Panc1 (cell line): ENCODE measurements at regions not wholly inside any gene's neighbourhood (a gene's known extent, or its start where the extent isn't known, plus 50 kb on each side); places are given as distances from the start of the nearest gene placed in this dataset.

Experiments
- ATAC-seq: fragments of 200-7000 bp; cut with Tn5 transposase; 2 replicates; pipeline ENCODE4 v1.9.1; 2020; ENCODE audit warnings: mild to moderate bottlenecking, moderate library complexity
- BruUV-seq: library from RNA; stranded (reverse); fragments of 400-500 nt; replicated peaks from 2 replicates; lab custom pipeline; 2021; lab: Mats Ljungman, UMichigan
- CTCF ChIA-PET: fragments of 300-600 bp; sonication (Branson Sonifier 250); formaldehyde crosslinking; loops from one replicate; lab custom pipeline; 2022; ENCODE audit warnings: antibody characterized with exemption; lab: Charles Lee
- POLR2A ChIA-PET: fragments of 300-600 bp; sonication (Branson Sonifier 250); formaldehyde crosslinking; loops from one replicate; lab custom pipeline; 2022; ENCODE audit warnings: antibody characterized with exemption; lab: Charles Lee
- DNase-seq: peaks from one replicate; pipeline ENCODE4 v3.0.0-alpha.2; 2010; ENCODE audit warnings: low read depth, low spot score
- H3K27ac ChIP-seq: 2 replicates; pipeline ENCODE4 v1.5.1; 2011; ENCODE audit warnings: mild to moderate bottlenecking, low read length, inconsistent platforms
- H3K27me3 ChIP-seq: fragments of 200-500 bp; sonication (Bioruptor generic); 2 replicates; pipeline ENCODE4 v1.6.0; 2014; ENCODE audit warnings: low read length, inconsistent platforms; ENCODE audit not compliant: control insufficient read depth, insufficient read depth
- H3K36me3 ChIP-seq: fragments of 200-500 bp; sonication (Bioruptor generic); 2 replicates; pipeline ENCODE4 v1.5.1; 2014; ENCODE audit warnings: inconsistent platforms, mild to moderate bottlenecking, low read length, moderate library complexity; ENCODE audit not compliant: control insufficient read depth, insufficient read depth
- H3K4me1 ChIP-seq: 2 replicates; pipeline ENCODE4 v1.5.1; 2011; ENCODE audit warnings: inconsistent platforms, mild to moderate bottlenecking, low read length, moderate library complexity; ENCODE audit not compliant: control insufficient read depth, insufficient read depth
- H3K4me3 ChIP-seq, 2 experiments: 2 replicates each; pipeline ENCODE4 v1.5.1; 2011 to 2012; ENCODE audit warnings: low read depth in 2 of 2, low read length in 2 of 2, mild to moderate bottlenecking in 2 of 2, inconsistent platforms in 1 of 2, moderate library complexity in 1 of 2
- H3K9me3 ChIP-seq: fragments of 200-500 bp; sonication (Bioruptor generic); 2 replicates; pipeline ENCODE4 v1.5.1; 2014; ENCODE audit warnings: low read depth, mild to moderate bottlenecking, inconsistent platforms, low read length, moderate library complexity; ENCODE audit not compliant: control insufficient read depth, insufficient read depth
- POLR2AphosphoS5 ChIP-seq: IDR thresholded peaks from 2 replicates; pipeline ENCODE4 v1.6.1; 2012; ENCODE audit warnings: mild to moderate bottlenecking, low read depth, low read length, moderate library complexity
- SIN3A ChIP-seq: IDR thresholded peaks from 2 replicates; pipeline ENCODE4 v1.6.1; 2012; ENCODE audit warnings: low read depth, mild to moderate bottlenecking, low read length, moderate library complexity, borderline replicate concordance; ENCODE audit not compliant: insufficient read depth
- TCF7L2 ChIP-seq: IDR thresholded peaks from 2 replicates; pipeline ENCODE4 v1.6.1; 2011; ENCODE audit warnings: mild to moderate bottlenecking, low read depth, low read length, inconsistent platforms
- in situ Hi-C: cut with HindIII; loops from 2 replicates; pipeline ENCODE4 v1.10.0; 2016; ENCODE audit warnings: low sequenced_read_pairs, low pct_unique_long_range_greater_than_20kb
- intact Hi-C: fragments of 100-400 bp; cut with micrococcal nuclease; formaldehyde crosslinking; loops from one replicate; pipeline ENCODE4 v1.10.0; 2022; ENCODE audit not compliant: unreplicated experiment
- TF ChIP-seq, protein P1 (sequence below): fragments of 450-650 bp; IDR thresholded peaks from 2 replicates; pipeline ENCODE4 v1.5.1; 2017; ENCODE audit warnings: mild to moderate bottlenecking
- TF ChIP-seq, protein P2 (sequence below), 2 experiments: IDR thresholded peaks; 2 replicates each; pipeline ENCODE4 v1.6.1; 2011 to 2012; ENCODE audit warnings: low read depth in 2 of 2, control low read depth in 1 of 2, low read length in 1 of 2, mild to moderate bottlenecking in 1 of 2, moderate library complexity in 1 of 2; ENCODE audit not compliant: insufficient read depth in 1 of 2

GRCh38 chr20:16975682-16976081 lies 227.5 kb downstream of the OTOR start:
- TF ChIP-seq, protein P1, sequence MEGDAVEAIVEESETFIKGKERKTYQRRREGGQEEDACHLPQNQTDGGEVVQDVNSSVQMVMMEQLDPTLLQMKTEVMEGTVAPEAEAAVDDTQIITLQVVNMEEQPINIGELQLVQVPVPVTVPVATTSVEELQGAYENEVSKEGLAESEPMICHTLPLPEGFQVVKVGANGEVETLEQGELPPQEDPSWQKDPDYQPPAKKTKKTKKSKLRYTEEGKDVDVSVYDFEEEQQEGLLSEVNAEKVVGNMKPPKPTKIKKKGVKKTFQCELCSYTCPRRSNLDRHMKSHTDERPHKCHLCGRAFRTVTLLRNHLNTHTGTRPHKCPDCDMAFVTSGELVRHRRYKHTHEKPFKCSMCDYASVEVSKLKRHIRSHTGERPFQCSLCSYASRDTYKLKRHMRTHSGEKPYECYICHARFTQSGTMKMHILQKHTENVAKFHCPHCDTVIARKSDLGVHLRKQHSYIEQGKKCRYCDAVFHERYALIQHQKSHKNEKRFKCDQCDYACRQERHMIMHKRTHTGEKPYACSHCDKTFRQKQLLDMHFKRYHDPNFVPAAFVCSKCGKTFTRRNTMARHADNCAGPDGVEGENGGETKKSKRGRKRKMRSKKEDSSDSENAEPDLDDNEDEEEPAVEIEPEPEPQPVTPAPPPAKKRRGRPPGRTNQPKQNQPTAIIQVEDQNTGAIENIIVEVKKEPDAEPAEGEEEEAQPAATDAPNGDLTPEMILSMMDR, result no peak
- TF ChIP-seq TCF7L2 (no peak), SIN3A (no peak), POLR2AphosphoS5 (no peak)
- TF ChIP-seq, protein P2, sequence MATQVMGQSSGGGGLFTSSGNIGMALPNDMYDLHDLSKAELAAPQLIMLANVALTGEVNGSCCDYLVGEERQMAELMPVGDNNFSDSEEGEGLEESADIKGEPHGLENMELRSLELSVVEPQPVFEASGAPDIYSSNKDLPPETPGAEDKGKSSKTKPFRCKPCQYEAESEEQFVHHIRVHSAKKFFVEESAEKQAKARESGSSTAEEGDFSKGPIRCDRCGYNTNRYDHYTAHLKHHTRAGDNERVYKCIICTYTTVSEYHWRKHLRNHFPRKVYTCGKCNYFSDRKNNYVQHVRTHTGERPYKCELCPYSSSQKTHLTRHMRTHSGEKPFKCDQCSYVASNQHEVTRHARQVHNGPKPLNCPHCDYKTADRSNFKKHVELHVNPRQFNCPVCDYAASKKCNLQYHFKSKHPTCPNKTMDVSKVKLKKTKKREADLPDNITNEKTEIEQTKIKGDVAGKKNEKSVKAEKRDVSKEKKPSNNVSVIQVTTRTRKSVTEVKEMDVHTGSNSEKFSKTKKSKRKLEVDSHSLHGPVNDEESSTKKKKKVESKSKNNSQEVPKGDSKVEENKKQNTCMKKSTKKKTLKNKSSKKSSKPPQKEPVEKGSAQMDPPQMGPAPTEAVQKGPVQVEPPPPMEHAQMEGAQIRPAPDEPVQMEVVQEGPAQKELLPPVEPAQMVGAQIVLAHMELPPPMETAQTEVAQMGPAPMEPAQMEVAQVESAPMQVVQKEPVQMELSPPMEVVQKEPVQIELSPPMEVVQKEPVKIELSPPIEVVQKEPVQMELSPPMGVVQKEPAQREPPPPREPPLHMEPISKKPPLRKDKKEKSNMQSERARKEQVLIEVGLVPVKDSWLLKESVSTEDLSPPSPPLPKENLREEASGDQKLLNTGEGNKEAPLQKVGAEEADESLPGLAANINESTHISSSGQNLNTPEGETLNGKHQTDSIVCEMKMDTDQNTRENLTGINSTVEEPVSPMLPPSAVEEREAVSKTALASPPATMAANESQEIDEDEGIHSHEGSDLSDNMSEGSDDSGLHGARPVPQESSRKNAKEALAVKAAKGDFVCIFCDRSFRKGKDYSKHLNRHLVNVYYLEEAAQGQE (IDR thresholded peaks at IDR 0.05; ENCODE audit: insufficient read depth in 1 of 2, low read depth in 2 of 2, low read length in 1 of 2), result no peak
- Histone ChIP-seq H3K4me3 (no peak overlapping the region), H3K4me1 (no peaks in the 10 kb centered on the region), H3K27me3 (no peaks in the 10 kb centered on the region), H3K27ac (no peak overlapping the region), H3K36me3 (no peaks in the 10 kb centered on the region), H3K9me3 (no peaks in the 10 kb centered on the region)
- intact Hi-C loops (no loop called here), in situ Hi-C loops (no loop called here)
- ChIA-PET CTCF (no interaction called here), POLR2A (no interaction called here)
- no peak for DNase-seq
- BruUV-seq, result no TSS peak
- ATAC-seq, result 0 out of 2 replicates have a peak, but pooled peaks have one; percentile 30

DNA sequence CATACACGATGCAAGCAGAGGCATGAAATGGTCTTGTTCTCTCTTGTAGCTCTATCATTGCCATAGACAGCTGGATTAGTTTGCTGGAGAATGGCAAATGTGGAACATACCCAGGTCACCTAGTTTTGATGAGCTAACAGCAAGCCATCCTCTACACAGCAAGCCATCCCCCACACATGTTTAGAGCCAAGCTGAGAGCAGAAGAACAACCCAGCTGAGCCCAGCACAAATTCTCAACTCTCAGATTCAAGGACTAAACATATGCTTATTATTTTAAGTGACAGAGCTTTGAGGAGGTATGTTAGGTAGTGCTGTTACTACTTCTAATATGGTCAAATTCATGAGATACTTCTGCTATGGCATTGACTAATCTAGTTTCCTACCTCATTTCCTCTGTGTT lies 230.3 kb downstream of the OTOR start:
- TF ChIP-seq, protein P1, result no peak
- TF ChIP-seq SIN3A (no peak), POLR2AphosphoS5 (no peak), TCF7L2 (no peak)
- TF ChIP-seq, protein P2 (IDR thresholded peaks at IDR 0.05; ENCODE audit: insufficient read depth in 1 of 2, low read depth in 2 of 2, low read length in 1 of 2), result no peak
- Histone ChIP-seq H3K9me3 (no peaks in the 10 kb centered on the region), H3K27me3 (no peaks in the 10 kb centered on the region), H3K4me3 (no peak overlapping the region), H3K4me1 (no peaks in the 10 kb centered on the region), H3K36me3 (no peaks in the 10 kb centered on the region), H3K27ac (no peak overlapping the region)
- POLR2A ChIA-PET, result no interaction called here
- intact Hi-C loops, result no loop called here
- ATAC-seq (no peak), DNase-seq (no peak)
- CTCF ChIA-PET, result no interaction called here
- in situ Hi-C loops, result no loop called here
- BruUV-seq, result no TSS peak
